GM21717 (cell line): ENCODE measurements at regions not wholly inside any gene's neighbourhood (a gene's known extent, or its start where the extent isn't known, plus 50 kb on each side); places are given as distances from the start of the nearest gene placed in this dataset.

Experiments used
- ATAC-seq: cut with Tn5 transposase; IDR thresholded peaks from one replicate; pipeline ENCODE4 v1.9.1; 2021; ENCODE audit warnings: mild to moderate bottlenecking, moderate library complexity; ENCODE audit not compliant: unreplicated experiment

GRCh38 chr3:61311044-61311443 lies 59.8 kb upstream of the FHIT start:
- no peak for ATAC-seq

- no peak for ATAC-seq
These were observed 64.6 kb upstream of the FHIT start for GRCh38 chr3:61315871-61316270.

- no peak for ATAC-seq
These were observed 71.8 kb upstream of the FHIT start for GRCh38 chr3:61323094-61323493.

- ATAC-seq: no peak
These were observed 80.8 kb upstream of the FHIT start for GRCh38 chr3:61331929-61332552.

- ATAC-seq: no peak
These were observed 82.1 kb upstream of the FHIT start for GRCh38 chr3:61333192-61333961.

GRCh38 chr3:61334783-61335182 lies 83.5 kb upstream of the FHIT start:
- ATAC-seq: no peak

GRCh38 chr3:61340931-61341461 lies 89.7 kb upstream of the FHIT start:
- no peak for ATAC-seq

- no peak for ATAC-seq
These were observed 92.3 kb upstream of the FHIT start for GRCh38 chr3:61343543-61343942.

- ATAC-seq: no peak
These were observed 93.8 kb upstream of the FHIT start for GRCh38 chr3:61345020-61345419.

- no peak for ATAC-seq
These were observed 96.7 kb upstream of the FHIT start for GRCh38 chr3:61347981-61348380.

- no peak for ATAC-seq
These were observed 98.5 kb upstream of the FHIT start for GRCh38 chr3:61349717-61350116.

- no peak for ATAC-seq
These were observed 99.6 kb upstream of the FHIT start for GRCh38 chr3:61350782-61351309.

GRCh38 chr3:61352306-61352705 lies 101.1 kb upstream of the FHIT start:
- ATAC-seq: no peak

- ATAC-seq: no peak
These were observed 102.1 kb upstream of the FHIT start for GRCh38 chr3:61353382-61353781.

GRCh38 chr3:61354604-61355003 lies 103.4 kb upstream of the FHIT start:
- no peak for ATAC-seq

GRCh38 chr3:61356685-61357084 lies 105.4 kb upstream of the FHIT start:
- no peak for ATAC-seq

GRCh38 chr3:61357902-61358301 lies 106.7 kb upstream of the FHIT start:
- ATAC-seq: no peak

- peak; percentile 99 for ATAC-seq
These were observed 107.1 kb upstream of the FHIT start for GRCh38 chr3:61358364-61358763.

GRCh38 chr3:61360297-61360965 lies 109.2 kb upstream of the FHIT start:
- ATAC-seq: no peak

- no peak for ATAC-seq
These were observed 118.4 kb upstream of the FHIT start for GRCh38 chr3:61369678-61370077.

- ATAC-seq: no peak
These were observed 119.9 kb upstream of the FHIT start for GRCh38 chr3:61371123-61371522.

GRCh38 chr3:61372723-61373122 lies 121.5 kb upstream of the FHIT start:
- no peak for ATAC-seq
